ENCODE measurements at regions not wholly inside any gene's neighbourhood (a gene's known extent, or its start where the extent isn't known, plus 50 kb on each side); places are given as distances from the start of the nearest gene placed in this dataset.

GRCh38 chr3:106611116-106611515, 742.3 kb upstream of the CBLB start:
- no peak for DNase-seq (ENCODE audit: low spot score)

- no peak for DNase-seq (ENCODE audit: low spot score)
Measured at GRCh38 chr3:106611841-106612240, 743.0 kb upstream of the CBLB start.

GRCh38 chr3:106616556-106616955, 747.7 kb upstream of the CBLB start:
- DNase-seq (ENCODE audit: low spot score): no peak

GRCh38 chr3:106617276-106617675, 748.5 kb upstream of the CBLB start:
- DNase-seq (ENCODE audit: low spot score): no peak

GRCh38 chr3:106620646-106621045, 751.8 kb upstream of the CBLB start:
- DNase-seq (ENCODE audit: low spot score): no peak

GRCh38 chr3:106624154-106624553, 753.1 kb upstream of the CCDC54 start:
- no peak for DNase-seq (ENCODE audit: low spot score)

GRCh38 chr3:106628407-106628806, 748.8 kb upstream of the CCDC54 start:
- no peak for DNase-seq (ENCODE audit: low spot score)

- no peak for DNase-seq (ENCODE audit: low spot score)
Measured at GRCh38 chr3:106629215-106629832, 747.9 kb upstream of the CCDC54 start.

GRCh38 chr3:106631373-106632108, 745.7 kb upstream of the CCDC54 start:
- DNase-seq (ENCODE audit: low spot score): no peak

GRCh38 chr3:106635271-106635670, 742.0 kb upstream of the CCDC54 start:
- DNase-seq (ENCODE audit: low spot score): peak; percentile 35

GRCh38 chr3:106635826-106636225, 741.4 kb upstream of the CCDC54 start:
- no peak for DNase-seq (ENCODE audit: low spot score)

GRCh38 chr3:106640353-106640752, 736.9 kb upstream of the CCDC54 start:
- DNase-seq (ENCODE audit: low spot score): no peak

- DNase-seq (ENCODE audit: low spot score): no peak
Measured at GRCh38 chr3:106642161-106642560, 735.1 kb upstream of the CCDC54 start.

- DNase-seq (ENCODE audit: low spot score): no peak
Measured at GRCh38 chr3:106643684-106644161, 733.5 kb upstream of the CCDC54 start.

- no peak for DNase-seq (ENCODE audit: low spot score)
Measured at GRCh38 chr3:106673926-106674569, 703.2 kb upstream of the CCDC54 start.

- DNase-seq (ENCODE audit: low spot score): no peak
Measured at GRCh38 chr3:106675451-106675850, 701.8 kb upstream of the CCDC54 start.

- no peak for DNase-seq (ENCODE audit: low spot score)
Measured at GRCh38 chr3:106678657-106679390, 698.4 kb upstream of the CCDC54 start.

- no peak for DNase-seq (ENCODE audit: low spot score)
Measured at GRCh38 chr3:106683953-106684620, 693.2 kb upstream of the CCDC54 start.

GRCh38 chr3:106685745-106686144, 691.5 kb upstream of the CCDC54 start:
- no peak for DNase-seq (ENCODE audit: low spot score)

- no peak for DNase-seq (ENCODE audit: low spot score)
Measured at GRCh38 chr3:106687905-106688304, 689.3 kb upstream of the CCDC54 start.

GRCh38 chr3:106688464-106688863, 688.8 kb upstream of the CCDC54 start:
- DNase-seq (ENCODE audit: low spot score): peak; percentile 77

- DNase-seq (ENCODE audit: low spot score): no peak
Measured at GRCh38 chr3:106691476-106691875, 685.8 kb upstream of the CCDC54 start.

Measured in A172 (cell line).